ENCODE measurements at regions not wholly inside any gene's neighbourhood (a gene's known extent, or its start where the extent isn't known, plus 50 kb on each side); places are given as distances from the start of the nearest gene placed in this dataset.

DNA sequence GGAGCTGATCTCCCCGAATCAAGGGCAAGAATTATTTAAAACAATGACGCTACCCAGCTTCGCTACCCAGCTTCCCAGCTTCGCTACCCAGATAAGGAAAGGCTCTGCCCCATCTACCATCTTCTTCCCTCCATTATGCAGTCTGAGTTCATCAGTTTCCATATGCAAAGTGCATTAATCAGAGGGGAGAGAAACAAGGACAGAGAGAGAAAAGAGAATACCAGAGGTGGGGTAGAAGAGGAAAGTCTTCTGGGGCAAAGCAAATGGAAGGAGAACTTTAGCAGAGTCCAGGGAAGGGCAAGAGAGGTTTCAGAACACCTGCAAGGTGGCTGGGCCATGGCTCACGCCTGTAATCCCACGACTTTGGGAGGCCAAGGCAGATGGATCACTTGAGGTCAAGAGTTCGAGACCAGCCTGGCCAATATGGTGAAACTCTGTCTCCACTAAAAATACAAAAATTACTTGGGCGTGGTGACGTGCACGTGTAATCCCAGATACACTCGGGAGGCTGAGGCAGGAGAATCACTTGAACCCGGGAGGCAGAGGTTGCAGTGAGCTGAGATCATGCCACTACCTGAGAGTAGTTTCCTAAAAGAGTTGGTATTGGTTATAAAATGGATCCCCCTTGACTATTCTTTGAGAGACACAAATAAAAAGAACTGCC, 70.4 kb upstream of the SPATA12 start:
- TF ChIP-seq CTCF (IDR thresholded peaks at IDR 0.05) (no peak), POLR2A (IDR thresholded peaks at IDR 0.05) (no peak)
